HG02763 (cell line): ENCODE measurements at regions not wholly inside any gene's neighbourhood (a gene's known extent, or its start where the extent isn't known, plus 50 kb on each side); places are given as distances from the start of the nearest gene placed in this dataset.

Experiments used
- ATAC-seq: cut with Tn5 transposase; IDR thresholded peaks from one replicate; pipeline ENCODE4 v1.9.1; 2021; ENCODE audit warnings: mild to moderate bottlenecking, moderate library complexity; ENCODE audit not compliant: unreplicated experiment

GRCh38 chr5:174189654-174190541 lies 144.4 kb downstream of the NSG2 start:
- ATAC-seq = no peak

GRCh38 chr5:174191076-174191475 lies 145.6 kb downstream of the NSG2 start:
- ATAC-seq = no peak

DNA sequence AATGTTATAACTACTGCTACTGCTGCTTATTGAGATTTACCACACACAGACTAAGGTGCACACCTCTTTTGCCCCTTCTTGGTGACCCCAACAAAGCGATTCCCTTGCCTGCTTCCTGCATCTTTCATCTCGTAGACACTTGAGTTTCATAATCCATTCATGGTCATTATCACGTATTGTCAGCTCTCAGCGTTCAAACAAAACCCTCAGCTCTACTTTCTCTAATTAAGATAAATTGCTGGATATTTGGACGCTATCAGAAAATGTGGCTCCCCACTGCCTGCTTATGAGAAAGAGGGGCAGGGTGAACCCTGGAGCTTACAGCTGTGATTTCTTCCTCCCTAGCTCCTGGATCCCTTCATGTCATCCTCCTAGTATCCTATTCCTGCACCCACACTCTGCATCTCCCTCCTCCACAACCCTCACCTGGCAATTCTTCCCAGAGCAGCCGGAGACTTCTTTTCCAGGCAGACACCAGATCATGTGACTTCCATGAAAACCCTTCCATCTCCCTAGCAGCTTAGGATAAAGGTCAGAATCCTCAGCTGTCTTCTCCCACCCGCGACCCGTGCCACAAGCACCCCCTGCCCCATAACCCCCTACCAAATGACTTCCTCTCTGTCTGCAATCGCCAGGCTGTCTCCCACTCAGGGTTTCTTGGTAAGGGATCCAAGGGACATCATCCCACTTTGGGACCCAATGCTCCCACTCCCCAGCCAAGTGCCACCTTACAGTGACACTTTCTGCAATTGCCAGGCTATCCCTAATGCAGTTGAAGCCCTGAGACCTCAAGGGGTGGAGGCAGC lies 146.5 kb downstream of the NSG2 start:
- no peak for ATAC-seq

- ATAC-seq = no peak
Measured at GRCh38 chr5:174192901-174193300, 147.4 kb downstream of the NSG2 start.

DNA sequence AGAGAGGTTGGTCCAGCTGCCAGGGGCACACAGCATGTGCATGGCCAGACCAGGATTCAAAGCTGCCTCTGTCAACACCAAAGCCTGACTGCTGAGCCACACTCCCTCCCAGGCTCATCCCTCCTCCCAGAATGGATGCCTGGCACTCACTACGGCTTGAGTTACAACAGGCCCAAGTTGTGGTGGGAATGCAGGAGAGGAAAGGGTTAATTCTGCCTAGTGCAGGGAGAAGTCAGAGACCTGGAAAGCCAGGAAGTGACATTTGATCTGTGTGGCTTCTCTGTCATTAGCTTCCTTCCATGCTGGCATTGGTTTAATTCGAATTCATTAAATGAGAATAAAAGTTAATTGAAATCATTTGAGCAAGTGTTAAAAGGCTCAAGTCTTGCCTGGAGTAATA lies 150.0 kb downstream of the NSG2 start:
- ATAC-seq = no peak

- no peak for ATAC-seq
Measured at GRCh38 chr5:174197929-174198328, 152.4 kb downstream of the NSG2 start.

- ATAC-seq = no peak
Measured at GRCh38 chr5:174198541-174198940, 153.0 kb downstream of the NSG2 start.

DNA sequence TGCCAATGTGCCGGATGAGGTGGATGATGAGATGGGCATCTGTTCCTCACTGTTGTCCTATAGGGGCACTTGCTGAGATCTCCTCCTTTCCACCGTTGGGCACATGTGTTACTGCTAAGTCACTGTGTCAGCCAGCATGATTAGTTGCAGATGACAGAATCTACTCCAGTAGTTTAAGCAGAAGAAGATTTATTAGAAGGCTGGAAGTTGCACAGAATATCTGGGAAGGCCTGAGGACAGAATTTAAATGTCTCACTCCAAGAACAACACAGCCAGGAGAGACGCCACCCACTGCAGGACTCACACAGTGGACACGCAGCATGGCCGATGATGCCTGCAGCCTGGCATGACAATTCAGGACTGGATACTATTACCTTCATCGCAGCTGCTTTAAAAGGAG lies 157.5 kb downstream of the NSG2 start:
- no peak for ATAC-seq

GRCh38 chr5:174204535-174205313 lies 159.2 kb downstream of the NSG2 start:
- ATAC-seq = no peak

GRCh38 chr5:174205939-174206338 lies 160.4 kb downstream of the NSG2 start:
- no peak for ATAC-seq

DNA sequence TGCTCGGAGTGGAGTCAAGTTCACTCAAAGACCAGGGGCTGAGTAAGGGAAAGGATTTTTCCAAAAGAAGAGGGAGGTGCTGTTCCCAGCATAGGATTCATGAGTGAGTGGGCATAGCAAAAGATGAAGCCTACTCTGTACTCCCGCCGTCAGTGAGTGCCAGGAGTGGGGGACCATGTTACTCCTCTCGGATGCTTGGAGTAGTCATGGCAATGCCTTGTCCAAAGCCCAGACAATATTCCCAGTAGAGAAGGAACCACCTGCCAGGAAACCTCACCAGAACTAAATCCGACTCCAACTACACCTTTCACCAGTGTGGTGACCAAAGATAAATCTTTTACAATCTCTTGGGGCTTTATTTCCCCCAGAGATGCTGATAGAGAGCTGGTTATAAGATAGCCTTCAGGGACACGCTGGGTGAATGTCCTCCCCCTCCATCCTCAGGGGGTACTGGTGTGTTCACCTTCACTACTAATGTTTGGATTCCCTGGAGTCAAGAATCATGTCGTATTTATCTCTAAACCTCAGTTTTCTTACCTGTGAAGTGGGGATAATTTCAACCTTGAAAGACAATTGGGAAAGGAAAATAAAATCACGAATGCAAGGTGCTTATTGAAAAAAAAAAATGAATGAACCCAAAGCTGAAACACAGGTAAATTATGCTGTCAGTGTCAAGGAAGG lies 165.2 kb downstream of the NSG2 start:
- ATAC-seq = no peak

DNA sequence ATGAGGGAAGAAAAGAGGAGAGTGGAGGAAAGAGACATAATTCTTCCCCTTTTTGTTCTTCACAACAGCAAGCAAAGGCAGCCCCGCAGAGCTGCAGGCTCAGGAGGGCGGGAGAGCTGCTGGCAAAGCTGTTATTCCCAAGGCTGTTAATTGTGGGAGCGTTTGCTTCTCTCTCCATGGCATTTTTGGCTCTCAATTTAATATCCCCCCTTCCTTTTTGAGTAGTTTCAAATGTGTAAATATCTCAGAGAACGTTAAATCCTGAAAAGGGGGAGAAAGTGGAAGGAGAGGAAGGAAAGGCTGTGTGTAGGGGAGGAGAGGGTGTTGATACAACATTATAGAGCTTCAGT lies 165.7 kb downstream of the NSG2 start:
- no peak for ATAC-seq

DNA sequence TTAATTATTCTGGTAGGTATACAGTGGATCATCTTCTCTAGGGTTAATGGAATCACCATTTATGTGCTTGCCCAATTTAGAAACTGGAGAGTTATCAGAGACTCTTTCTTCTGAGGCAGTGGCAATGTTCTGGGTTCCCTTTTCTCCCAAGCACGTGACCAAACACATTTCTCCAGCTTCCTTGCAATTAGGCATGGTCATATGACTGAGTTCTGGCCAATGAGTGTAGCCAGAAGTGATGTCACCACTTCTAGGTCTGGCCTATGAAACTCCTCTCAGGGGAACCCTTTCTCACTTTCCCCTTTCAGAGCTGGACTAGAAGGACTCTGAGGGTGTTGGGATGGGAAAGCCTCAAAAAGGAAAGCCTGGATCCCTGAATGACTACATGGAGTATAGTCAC lies 172.0 kb downstream of the NSG2 start:
- no peak for ATAC-seq

- ATAC-seq = no peak
Measured at GRCh38 chr5:174218162-174218561, 172.7 kb downstream of the NSG2 start.

- ATAC-seq = no peak
Measured at GRCh38 chr5:174220417-174220816, 174.9 kb downstream of the NSG2 start.

DNA sequence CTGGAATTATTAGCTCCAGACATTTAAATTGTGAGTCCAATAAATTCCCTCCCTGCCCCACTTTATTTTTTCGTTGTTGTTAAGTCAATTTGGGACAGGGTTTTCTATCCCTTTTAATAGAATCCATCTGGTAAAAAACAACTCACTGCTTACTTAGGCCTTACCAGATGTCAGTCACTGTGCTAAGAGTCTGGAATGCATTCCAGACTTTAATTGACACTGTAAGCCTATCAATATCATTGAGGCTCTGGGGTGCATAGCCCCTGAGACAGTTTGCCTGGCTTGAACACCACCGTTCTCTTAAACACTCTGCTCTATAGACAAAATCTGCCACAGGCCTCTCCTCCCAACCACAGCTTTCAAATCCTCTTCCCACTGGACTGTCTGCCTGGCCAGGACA lies 175.9 kb downstream of the NSG2 start:
- ATAC-seq = no peak

GRCh38 chr5:174221946-174222345 lies 176.4 kb downstream of the NSG2 start:
- ATAC-seq = no peak

- no peak for ATAC-seq
Measured at GRCh38 chr5:174222891-174223290, 177.4 kb downstream of the NSG2 start.

- ATAC-seq = no peak
Measured at GRCh38 chr5:174223355-174223754, 177.8 kb downstream of the NSG2 start.

DNA sequence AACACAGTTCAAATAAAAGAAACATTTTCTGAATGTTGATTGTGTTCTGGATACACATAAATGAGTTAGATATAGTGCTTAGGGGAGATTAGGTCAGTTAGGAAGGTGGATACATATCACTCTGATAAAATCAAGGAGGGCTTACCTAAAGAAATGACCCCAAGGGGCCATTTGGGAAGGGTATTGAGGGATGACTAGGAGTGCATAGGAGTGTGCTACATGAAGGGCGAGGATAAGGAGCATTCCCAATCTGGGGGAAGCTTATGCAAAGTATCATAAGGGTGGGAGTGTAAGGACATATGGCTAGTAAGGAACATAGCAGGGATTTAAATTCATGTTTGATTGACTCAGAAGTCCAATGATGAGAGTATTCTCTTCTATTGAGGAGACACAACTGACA lies 183.6 kb downstream of the NSG2 start:
- ATAC-seq = no peak
